ENCODE measurements at regions not wholly inside any gene's neighbourhood (a gene's known extent, or its start where the extent isn't known, plus 50 kb on each side); places are given as distances from the start of the nearest gene placed in this dataset.

DNA sequence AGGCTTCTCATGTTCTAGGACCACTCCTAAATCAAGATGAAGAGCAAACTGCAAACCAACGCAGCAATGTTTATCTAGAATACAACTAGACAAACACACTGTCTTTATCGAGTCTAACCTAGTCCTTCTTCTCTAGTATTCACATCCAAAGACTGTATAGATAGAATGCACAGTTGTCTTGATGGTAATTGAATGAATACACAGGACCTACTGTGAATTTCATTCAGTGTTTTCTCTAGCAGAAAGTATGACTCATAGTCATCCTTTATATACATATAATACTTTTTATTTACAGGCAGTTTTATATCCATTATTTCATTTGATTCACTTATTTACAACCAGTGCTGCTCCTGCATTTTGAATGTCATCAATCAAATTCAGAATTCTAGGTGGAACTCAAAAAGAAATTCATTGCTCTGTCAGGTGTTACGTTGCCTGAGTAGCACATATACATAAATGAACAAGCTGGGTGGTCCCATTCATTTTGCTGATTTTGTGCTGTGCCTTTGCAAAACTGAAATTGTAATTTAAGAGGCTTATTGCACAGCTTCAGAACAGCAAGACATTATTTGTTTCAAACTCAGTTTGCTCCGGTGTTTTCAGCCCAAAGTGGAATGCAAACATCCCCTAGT is 374.8 kb downstream of the EPHA4 start (continued):
- TF ChIP-seq, protein P1, sequence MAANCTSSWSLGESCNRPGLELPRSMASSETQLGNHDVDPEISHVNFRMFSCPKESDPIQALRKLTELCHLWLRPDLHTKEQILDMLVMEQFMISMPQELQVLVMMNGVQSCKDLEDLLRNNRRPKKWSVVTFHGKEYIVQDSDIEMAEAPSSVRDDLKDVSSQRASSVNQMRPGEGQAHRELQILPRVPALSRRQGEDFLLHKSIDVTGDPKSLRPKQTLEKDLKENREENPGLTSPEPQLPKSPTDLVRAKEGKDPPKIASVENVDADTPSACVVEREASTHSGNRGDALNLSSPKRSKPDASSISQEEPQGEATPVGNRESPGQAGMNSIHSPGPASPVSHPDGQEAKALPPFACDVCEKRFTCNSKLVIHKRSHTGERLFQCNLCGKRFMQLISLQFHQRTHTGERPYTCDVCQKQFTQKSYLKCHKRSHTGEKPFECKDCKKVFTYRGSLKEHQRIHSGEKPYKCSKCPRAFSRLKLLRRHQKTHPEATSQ (CRISPR knock-in tag; IDR thresholded peaks at IDR 0.05; ENCODE audit: borderline replicate concordance): no peak
- no peak for TF ChIP-seq NR2F2 (IDR thresholded peaks at IDR 0.05; ENCODE audit: borderline replicate concordance, low read depth)

DNA sequence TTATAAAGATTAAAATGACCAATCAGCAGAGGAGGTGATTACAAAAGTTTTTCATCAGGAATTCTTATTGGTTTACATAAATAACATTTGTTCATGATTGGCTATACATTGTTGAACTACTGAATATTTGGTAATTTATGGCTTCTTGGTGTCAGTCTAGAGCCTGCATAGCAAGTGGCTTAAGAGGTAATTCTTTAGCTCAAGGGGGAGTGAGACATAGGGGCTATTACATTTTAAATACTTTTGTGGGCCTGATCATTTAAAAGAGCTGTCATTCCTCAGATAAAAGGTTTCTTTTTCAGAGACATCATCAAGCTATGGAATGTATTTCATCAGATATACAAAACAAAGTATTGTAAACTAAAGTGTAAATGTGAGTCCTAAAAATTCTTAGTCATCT is 373.8 kb downstream of the EPHA4 start:
- Histone ChIP-seq H3K4me1 (ENCODE audit: insufficient read depth, low read length) (no peaks in the 10 kb centered on the region), H3K9ac (ENCODE audit: insufficient read depth, low read depth, low read length) (no peak overlapping the region), H3K79me2 (ENCODE audit: insufficient read depth, low read length) (no peaks in the 10 kb centered on the region), H3K4me2 (ENCODE audit: low read depth, low read length) (no peak overlapping the region), H3K36me3 (replicated peaks in 1 of 2; ENCODE audit: control insufficient read depth in 1 of 2, insufficient read depth in 2 of 2, low read length in 2 of 2) (no peaks in the 10 kb centered on the region), H4K20me1 (ENCODE audit: insufficient read depth, low read length) (no peaks in the 10 kb centered on the region), H3K27me3 (ENCODE audit: control insufficient read depth in 1 of 2, insufficient read depth in 2 of 2, low read length in 2 of 2) (no peaks in the 10 kb centered on the region; a peak in 1 of 5 replicates), H3K27ac (ENCODE audit: extremely low read length, insufficient read depth, low read length) (no peak overlapping the region), H2AFZ (ENCODE audit: low read length) (no peak overlapping the region), H3K4me3 (replicated peaks in 1 of 3; ENCODE audit: insufficient read depth in 1 of 3, low read depth in 2 of 3, low read length in 3 of 3) (no peak overlapping the region), H3K9me3 (ENCODE audit: low read length) (no peaks in the 10 kb centered on the region)
- no peak for TF ChIP-seq SOX5 (CRISPR knock-in tag; IDR thresholded peaks at IDR 0.05; ENCODE audit: borderline replicate concordance)
- no peak for TF ChIP-seq NAIF1 (CRISPR knock-in tag; IDR thresholded peaks at IDR 0.05; ENCODE audit: borderline replicate concordance)
- no peak for TF ChIP-seq HOXD1 (CRISPR knock-in tag; IDR thresholded peaks at IDR 0.05)
- TF ChIP-seq, protein P2, sequence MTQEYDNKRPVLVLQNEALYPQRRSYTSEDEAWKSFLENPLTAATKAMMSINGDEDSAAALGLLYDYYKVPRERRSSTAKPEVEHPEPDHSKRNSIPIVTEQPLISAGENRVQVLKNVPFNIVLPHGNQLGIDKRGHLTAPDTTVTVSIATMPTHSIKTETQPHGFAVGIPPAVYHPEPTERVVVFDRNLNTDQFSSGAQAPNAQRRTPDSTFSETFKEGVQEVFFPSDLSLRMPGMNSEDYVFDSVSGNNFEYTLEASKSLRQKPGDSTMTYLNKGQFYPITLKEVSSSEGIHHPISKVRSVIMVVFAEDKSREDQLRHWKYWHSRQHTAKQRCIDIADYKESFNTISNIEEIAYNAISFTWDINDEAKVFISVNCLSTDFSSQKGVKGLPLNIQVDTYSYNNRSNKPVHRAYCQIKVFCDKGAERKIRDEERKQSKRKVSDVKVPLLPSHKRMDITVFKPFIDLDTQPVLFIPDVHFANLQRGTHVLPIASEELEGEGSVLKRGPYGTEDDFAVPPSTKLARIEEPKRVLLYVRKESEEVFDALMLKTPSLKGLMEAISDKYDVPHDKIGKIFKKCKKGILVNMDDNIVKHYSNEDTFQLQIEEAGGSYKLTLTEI (CRISPR knock-in tag; conservative IDR thresholded peaks at IDR 0.05): no peak
- TF ChIP-seq, protein P3, sequence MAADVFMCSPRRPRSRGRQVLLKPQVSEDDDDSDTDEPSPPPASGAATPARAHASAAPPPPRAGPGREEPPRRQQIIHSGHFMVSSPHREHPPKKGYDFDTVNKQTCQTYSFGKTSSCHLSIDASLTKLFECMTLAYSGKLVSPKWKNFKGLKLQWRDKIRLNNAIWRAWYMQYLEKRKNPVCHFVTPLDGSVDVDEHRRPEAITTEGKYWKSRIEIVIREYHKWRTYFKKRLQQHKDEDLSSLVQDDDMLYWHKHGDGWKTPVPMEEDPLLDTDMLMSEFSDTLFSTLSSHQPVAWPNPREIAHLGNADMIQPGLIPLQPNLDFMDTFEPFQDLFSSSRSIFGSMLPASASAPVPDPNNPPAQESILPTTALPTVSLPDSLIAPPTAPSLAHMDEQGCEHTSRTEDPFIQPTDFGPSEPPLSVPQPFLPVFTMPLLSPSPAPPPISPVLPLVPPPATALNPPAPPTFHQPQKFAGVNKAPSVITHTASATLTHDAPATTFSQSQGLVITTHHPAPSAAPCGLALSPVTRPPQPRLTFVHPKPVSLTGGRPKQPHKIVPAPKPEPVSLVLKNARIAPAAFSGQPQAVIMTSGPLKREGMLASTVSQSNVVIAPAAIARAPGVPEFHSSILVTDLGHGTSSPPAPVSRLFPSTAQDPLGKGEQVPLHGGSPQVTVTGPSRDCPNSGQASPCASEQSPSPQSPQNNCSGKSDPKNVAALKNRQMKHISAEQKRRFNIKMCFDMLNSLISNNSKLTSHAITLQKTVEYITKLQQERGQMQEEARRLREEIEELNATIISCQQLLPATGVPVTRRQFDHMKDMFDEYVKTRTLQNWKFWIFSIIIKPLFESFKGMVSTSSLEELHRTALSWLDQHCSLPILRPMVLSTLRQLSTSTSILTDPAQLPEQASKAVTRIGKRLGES (CRISPR knock-in tag; IDR thresholded peaks at IDR 0.05; ENCODE audit: borderline replicate concordance): no peak
- no peak for TF ChIP-seq RBFOX2 (IDR thresholded peaks at IDR 0.05; ENCODE audit: low read depth, low read length)
- TF ChIP-seq, protein P4, sequence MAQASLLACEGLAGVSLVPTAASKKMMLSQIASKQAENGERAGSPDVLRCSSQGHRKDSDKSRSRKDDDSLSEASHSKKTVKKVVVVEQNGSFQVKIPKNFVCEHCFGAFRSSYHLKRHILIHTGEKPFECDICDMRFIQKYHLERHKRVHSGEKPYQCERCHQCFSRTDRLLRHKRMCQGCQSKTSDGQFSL (CRISPR knock-in tag; IDR thresholded peaks at IDR 0.05): no peak
- TF ChIP-seq, protein P5, sequence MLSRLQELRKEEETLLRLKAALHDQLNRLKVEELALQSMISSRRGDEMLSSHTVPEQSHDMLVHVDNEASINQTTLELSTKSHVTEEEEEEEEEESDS (CRISPR knock-in tag; IDR thresholded peaks at IDR 0.05; ENCODE audit: borderline replicate concordance): no peak
- no peak for TF ChIP-seq SAFB2 (CRISPR knock-in tag; IDR thresholded peaks at IDR 0.05; ENCODE audit: borderline replicate concordance, low read depth)
- no peak for TF ChIP-seq RARA (CRISPR knock-in tag; IDR thresholded peaks at IDR 0.05)
- CTCF ChIA-PET (ENCODE audit: low intra/inter-chr PET ratio, low total read pairs): no interaction called here
- intact Hi-C loops (cut with micrococcal nuclease; ENCODE audit: unreplicated experiment) (no loop called here), in situ Hi-C loops (cut with HindIII; ENCODE audit: extremely low pct_ligation_motif_present, low pct_unique_long_range_greater_than_20kb) (no loop called here)
- no TSS peak for BruUV-seq (replicated peaks)
- POLR2A ChIA-PET: no interaction called here
- FAIRE-seq (no peak), DNase-seq (ENCODE audit: low spot score) (no peak), ATAC-seq (no peak)
